ENCODE measurements at regions not wholly inside any gene's neighbourhood (a gene's known extent, or its start where the extent isn't known, plus 50 kb on each side); places are given as distances from the start of the nearest gene placed in this dataset.
"Not testable (repeated sequence)": the region's sequence is repeated elsewhere in the genome, so short reads cannot be mapped to it uniquely, and the experiment has no call there.

GRCh38 chr21:27902904-27903303, 936.0 kb upstream of the ADAMTS5 start:
- not testable (repeated sequence) for H3K4me1 ChIP-seq (ENCODE audit: low read length); H3K9ac ChIP-seq (ENCODE audit: low read length); H3K27ac ChIP-seq (ENCODE audit: low read length); H3K36me3 ChIP-seq (ENCODE audit: insufficient read depth, low read length); H3K9me2 ChIP-seq (replicated peaks; ENCODE audit: insufficient read depth, low read length); DNase-seq; H3K79me2 ChIP-seq (ENCODE audit: low read length); H3K9me3 ChIP-seq (ENCODE audit: low read length); H4K20me1 ChIP-seq (ENCODE audit: insufficient read depth, low read depth, low read length); H3K27me3 ChIP-seq (ENCODE audit: low read length); H3K4me3 ChIP-seq (ENCODE audit: low read length); H2AFZ ChIP-seq (ENCODE audit: low read length); H3K4me2 ChIP-seq (ENCODE audit: low read depth, low read length, poor library complexity, severe bottlenecking)

- not testable (repeated sequence) for H3K9ac ChIP-seq (ENCODE audit: low read length); H4K20me1 ChIP-seq (ENCODE audit: insufficient read depth, low read depth, low read length); DNase-seq; H3K9me3 ChIP-seq (ENCODE audit: low read length); H2AFZ ChIP-seq (ENCODE audit: low read length); H3K4me1 ChIP-seq (ENCODE audit: low read length); H3K79me2 ChIP-seq (ENCODE audit: low read length); H3K27me3 ChIP-seq (ENCODE audit: low read length); H3K36me3 ChIP-seq (ENCODE audit: insufficient read depth, low read length); H3K4me2 ChIP-seq (ENCODE audit: low read depth, low read length, poor library complexity, severe bottlenecking); H3K4me3 ChIP-seq (ENCODE audit: low read length); H3K27ac ChIP-seq (ENCODE audit: low read length); H3K9me2 ChIP-seq (replicated peaks; ENCODE audit: insufficient read depth, low read length)
Measured at GRCh38 chr21:27893619-27894018, 926.7 kb upstream of the ADAMTS5 start.

- DNase-seq; H2AFZ ChIP-seq (ENCODE audit: low read length); H4K20me1 ChIP-seq (ENCODE audit: insufficient read depth, low read depth, low read length); H3K27ac ChIP-seq (ENCODE audit: low read length); H3K79me2 ChIP-seq (ENCODE audit: low read length); H3K4me1 ChIP-seq (ENCODE audit: low read length); H3K9me3 ChIP-seq (ENCODE audit: low read length); H3K36me3 ChIP-seq (ENCODE audit: insufficient read depth, low read length); H3K9me2 ChIP-seq (replicated peaks; ENCODE audit: insufficient read depth, low read length); H3K9ac ChIP-seq (ENCODE audit: low read length); H3K4me2 ChIP-seq (ENCODE audit: low read depth, low read length, poor library complexity, severe bottlenecking); H3K4me3 ChIP-seq (ENCODE audit: low read length); H3K27me3 ChIP-seq (ENCODE audit: low read length): not testable (repeated sequence)
Measured at GRCh38 chr21:27891495-27891894, 924.6 kb upstream of the ADAMTS5 start.

- not testable (repeated sequence) for H3K27me3 ChIP-seq (ENCODE audit: low read length); H3K9me2 ChIP-seq (replicated peaks; ENCODE audit: insufficient read depth, low read length); H3K9me3 ChIP-seq (ENCODE audit: low read length); H3K4me3 ChIP-seq (ENCODE audit: low read length); DNase-seq; H4K20me1 ChIP-seq (ENCODE audit: insufficient read depth, low read depth, low read length); H3K4me1 ChIP-seq (ENCODE audit: low read length); H3K79me2 ChIP-seq (ENCODE audit: low read length); H3K9ac ChIP-seq (ENCODE audit: low read length); H2AFZ ChIP-seq (ENCODE audit: low read length); H3K36me3 ChIP-seq (ENCODE audit: insufficient read depth, low read length); H3K4me2 ChIP-seq (ENCODE audit: low read depth, low read length, poor library complexity, severe bottlenecking); H3K27ac ChIP-seq (ENCODE audit: low read length)
Measured at GRCh38 chr21:27887808-27888455, 921.0 kb upstream of the ADAMTS5 start.

DNA sequence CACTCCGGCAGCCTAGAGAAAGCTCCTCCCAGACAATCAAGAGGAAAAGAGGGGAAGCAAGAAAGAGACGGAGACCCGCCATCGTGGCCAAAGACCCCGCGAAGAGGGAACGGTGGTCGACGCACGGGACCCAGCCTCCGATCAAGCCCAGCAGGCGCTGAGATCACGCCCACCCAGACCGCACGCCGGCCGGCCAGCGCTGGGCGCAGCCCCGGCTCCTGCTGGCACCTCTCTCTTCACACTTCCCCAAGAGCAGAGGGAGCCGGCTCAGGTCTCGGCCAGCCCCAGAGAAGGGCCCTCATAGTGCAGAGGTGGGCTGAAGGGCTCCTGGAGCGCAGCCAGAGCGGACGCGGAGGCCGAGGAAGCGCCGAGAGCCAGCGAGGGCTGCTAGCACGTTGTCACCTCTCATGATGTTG, 918.4 kb upstream of the ADAMTS5 start:
- Histone ChIP-seq H3K9me2 (replicated peaks; ENCODE audit: insufficient read depth, low read length) (no peaks in the 10 kb centered on the region), H3K9ac (ENCODE audit: low read length) (no peak overlapping the region), H2AFZ (ENCODE audit: low read length) (no peak overlapping the region), H3K79me2 (ENCODE audit: low read length) (no peaks in the 10 kb centered on the region), H3K4me2 (ENCODE audit: low read depth, low read length, poor library complexity, severe bottlenecking) (no peak overlapping the region), H3K4me1 (ENCODE audit: low read length) (no peaks in the 10 kb centered on the region), H4K20me1 (ENCODE audit: insufficient read depth, low read depth, low read length) (no peaks in the 10 kb centered on the region), H3K9me3 (ENCODE audit: low read length) (no peaks in the 10 kb centered on the region), H3K36me3 (ENCODE audit: insufficient read depth, low read length) (no peaks in the 10 kb centered on the region), H3K4me3 (ENCODE audit: low read length) (no peak overlapping the region), H3K27me3 (ENCODE audit: low read length) (no peaks in the 10 kb centered on the region), H3K27ac (ENCODE audit: low read length) (no peak overlapping the region)
- no peak for DNase-seq

- H3K4me1 ChIP-seq (ENCODE audit: low read length); H3K4me3 ChIP-seq (ENCODE audit: low read length); H3K36me3 ChIP-seq (ENCODE audit: insufficient read depth, low read length); H3K4me2 ChIP-seq (ENCODE audit: low read depth, low read length, poor library complexity, severe bottlenecking); H2AFZ ChIP-seq (ENCODE audit: low read length); H4K20me1 ChIP-seq (ENCODE audit: insufficient read depth, low read depth, low read length); H3K9me2 ChIP-seq (replicated peaks; ENCODE audit: insufficient read depth, low read length); H3K27ac ChIP-seq (ENCODE audit: low read length); H3K9ac ChIP-seq (ENCODE audit: low read length); H3K27me3 ChIP-seq (ENCODE audit: low read length); H3K79me2 ChIP-seq (ENCODE audit: low read length); DNase-seq; H3K9me3 ChIP-seq (ENCODE audit: low read length): not testable (repeated sequence)
Measured at GRCh38 chr21:27881331-27881730, 914.4 kb upstream of the ADAMTS5 start.

DNA sequence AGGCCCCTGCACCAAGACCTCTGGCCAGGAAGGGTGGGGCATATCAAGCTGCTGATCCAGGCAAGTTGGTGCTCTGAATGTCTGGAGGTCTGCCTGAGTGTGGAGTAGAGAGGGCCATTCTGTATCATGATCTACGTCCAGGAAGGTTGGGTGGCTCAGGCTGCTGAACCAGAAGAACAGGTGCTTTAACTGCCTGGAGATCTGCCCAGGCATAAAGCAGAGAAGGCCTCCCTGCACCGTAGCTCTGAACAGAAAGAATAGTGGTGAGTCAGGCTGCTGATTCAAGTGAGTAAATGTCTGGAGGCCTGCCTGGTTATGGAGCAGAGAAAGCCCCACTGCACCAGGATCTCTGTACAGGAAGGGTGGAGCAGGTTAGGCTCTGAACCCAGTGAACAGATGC, 905.5 kb upstream of the ADAMTS5 start:
- not testable (repeated sequence) for H3K9me3 ChIP-seq (ENCODE audit: low read length); H3K4me3 ChIP-seq (ENCODE audit: low read length); H2AFZ ChIP-seq (ENCODE audit: low read length); H3K9ac ChIP-seq (ENCODE audit: low read length); H4K20me1 ChIP-seq (ENCODE audit: insufficient read depth, low read depth, low read length); H3K36me3 ChIP-seq (ENCODE audit: insufficient read depth, low read length); H3K27ac ChIP-seq (ENCODE audit: low read length); H3K9me2 ChIP-seq (replicated peaks; ENCODE audit: insufficient read depth, low read length); H3K79me2 ChIP-seq (ENCODE audit: low read length); DNase-seq; H3K4me2 ChIP-seq (ENCODE audit: low read depth, low read length, poor library complexity, severe bottlenecking); H3K4me1 ChIP-seq (ENCODE audit: low read length); H3K27me3 ChIP-seq (ENCODE audit: low read length)

DNA sequence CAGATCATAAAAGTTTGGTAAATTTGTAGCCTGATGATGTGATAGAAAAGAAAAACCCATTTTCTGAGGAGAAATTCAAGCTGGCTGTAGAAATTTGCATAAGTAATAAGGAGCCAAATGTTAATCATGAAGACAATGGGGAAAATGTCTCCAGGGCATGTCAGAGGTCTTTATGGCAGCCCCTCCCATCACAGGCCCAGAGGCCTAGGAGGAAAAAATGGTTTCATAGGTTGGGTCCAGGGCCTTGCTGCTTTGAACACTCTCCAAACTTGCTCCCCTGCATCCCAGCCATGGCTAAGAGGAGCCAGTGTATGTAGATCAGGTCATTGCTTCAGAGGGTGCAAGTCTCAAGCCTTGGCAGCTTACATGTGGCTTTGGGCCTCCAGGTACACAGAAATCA, 903.9 kb upstream of the ADAMTS5 start:
- not testable (repeated sequence) for H3K9ac ChIP-seq (ENCODE audit: low read length); H3K27ac ChIP-seq (ENCODE audit: low read length); H3K9me3 ChIP-seq (ENCODE audit: low read length); H3K9me2 ChIP-seq (replicated peaks; ENCODE audit: insufficient read depth, low read length); H2AFZ ChIP-seq (ENCODE audit: low read length); H3K36me3 ChIP-seq (ENCODE audit: insufficient read depth, low read length); H3K79me2 ChIP-seq (ENCODE audit: low read length); H3K4me2 ChIP-seq (ENCODE audit: low read depth, low read length, poor library complexity, severe bottlenecking); DNase-seq; H3K4me1 ChIP-seq (ENCODE audit: low read length); H3K4me3 ChIP-seq (ENCODE audit: low read length); H4K20me1 ChIP-seq (ENCODE audit: insufficient read depth, low read depth, low read length); H3K27me3 ChIP-seq (ENCODE audit: low read length)

DNA sequence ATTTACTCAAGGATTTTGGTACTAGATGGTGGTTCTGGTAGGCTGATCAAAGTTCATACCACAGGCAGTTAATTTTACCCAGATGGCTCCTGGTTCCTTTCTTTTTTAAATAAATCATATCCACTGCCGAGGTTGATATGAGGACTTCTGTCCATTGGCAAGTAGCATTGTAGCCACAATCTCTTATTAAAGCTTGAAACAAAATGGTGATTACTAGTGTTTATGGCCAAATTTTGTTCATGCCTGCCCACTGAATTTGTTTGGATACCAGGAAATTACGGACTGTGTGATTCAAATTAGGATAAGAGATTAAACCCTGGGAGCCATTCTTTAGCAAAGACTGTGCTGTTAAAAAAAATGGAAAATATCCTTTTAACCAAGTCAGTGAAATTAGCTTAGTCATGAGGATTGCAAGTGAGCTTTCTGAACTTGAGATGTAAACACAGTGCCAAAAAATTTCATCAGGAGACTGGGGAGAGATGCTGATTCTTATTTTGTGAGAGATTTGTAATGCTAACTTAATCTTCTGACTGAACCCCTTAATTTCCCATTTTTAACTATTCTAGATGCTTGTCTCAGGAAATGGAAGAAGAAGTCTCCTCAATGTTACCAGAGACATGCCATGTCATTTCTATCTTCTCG, 893.5 kb upstream of the ADAMTS5 start:
- H3K79me2 ChIP-seq (ENCODE audit: low read length); DNase-seq; H3K4me3 ChIP-seq (ENCODE audit: low read length); H2AFZ ChIP-seq (ENCODE audit: low read length); H3K9me2 ChIP-seq (replicated peaks; ENCODE audit: insufficient read depth, low read length); H3K4me2 ChIP-seq (ENCODE audit: low read depth, low read length, poor library complexity, severe bottlenecking); H3K27me3 ChIP-seq (ENCODE audit: low read length); H3K36me3 ChIP-seq (ENCODE audit: insufficient read depth, low read length); H3K27ac ChIP-seq (ENCODE audit: low read length); H3K4me1 ChIP-seq (ENCODE audit: low read length); H4K20me1 ChIP-seq (ENCODE audit: insufficient read depth, low read depth, low read length); H3K9ac ChIP-seq (ENCODE audit: low read length); H3K9me3 ChIP-seq (ENCODE audit: low read length): not testable (repeated sequence)
